ENCODE measurements at regions not wholly inside any gene's neighbourhood (a gene's known extent, or its start where the extent isn't known, plus 50 kb on each side); places are given as distances from the start of the nearest gene placed in this dataset.

- 24% methylated on average over 7 of the region's 10 CpGs for WGBS (ENCODE audit: low lambda C conversion rate)
- CTCF ChIA-PET: no interaction called here
- TF ChIP-seq MAX (IDR thresholded peaks at IDR 0.05; ENCODE audit: low read depth) (no peak), SIN3A (IDR thresholded peaks at IDR 0.05; ENCODE audit: borderline replicate concordance, low read depth, low read length) (no peak), FOXJ3 (CRISPR knock-in tag; IDR thresholded peaks at IDR 0.05) (no peak), GABPA (IDR thresholded peaks at IDR 0.05; ENCODE audit: low read depth) (no peak), JUND (IDR thresholded peaks at IDR 0.05) (no peak), NFIC (IDR thresholded peaks at IDR 0.05; ENCODE audit: borderline replicate concordance) (no peak), ZBTB33 (IDR thresholded peaks at IDR 0.05; ENCODE audit: borderline replicate concordance, low read depth) (no peak), POLR2AphosphoS5 (IDR thresholded peaks at IDR 0.05; ENCODE audit: low read depth, low read length) (no peak), TAF1 (IDR thresholded peaks at IDR 0.05; ENCODE audit: borderline replicate concordance, low read depth, low read length) (no peak), SMC3 (IDR thresholded peaks at IDR 0.05; ENCODE audit: low read depth, low read length) (no peak), MEF2A (IDR thresholded peaks at IDR 0.05; ENCODE audit: borderline replicate concordance, low read depth) (no peak), RFX5 (IDR thresholded peaks at IDR 0.05; ENCODE audit: low read length) (no peak), FOXM1 (IDR thresholded peaks at IDR 0.05; ENCODE audit: low read depth) (no peak), TEAD4 (IDR thresholded peaks at IDR 0.05; ENCODE audit: borderline replicate concordance, insufficient read depth) (no peak), EP300 (IDR thresholded peaks at IDR 0.05; ENCODE audit: borderline replicate concordance in 1 of 2, low read depth in 1 of 2, low read length in 1 of 2) (no peak)
- TF ChIP-seq, protein P1, sequence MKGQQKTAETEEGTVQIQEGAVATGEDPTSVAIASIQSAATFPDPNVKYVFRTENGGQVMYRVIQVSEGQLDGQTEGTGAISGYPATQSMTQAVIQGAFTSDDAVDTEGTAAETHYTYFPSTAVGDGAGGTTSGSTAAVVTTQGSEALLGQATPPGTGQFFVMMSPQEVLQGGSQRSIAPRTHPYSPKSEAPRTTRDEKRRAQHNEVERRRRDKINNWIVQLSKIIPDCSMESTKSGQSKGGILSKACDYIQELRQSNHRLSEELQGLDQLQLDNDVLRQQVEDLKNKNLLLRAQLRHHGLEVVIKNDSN (IDR thresholded peaks at IDR 0.05; ENCODE audit: borderline replicate concordance, low read depth): no peak
- Histone ChIP-seq H3K27me3 (ENCODE audit: insufficient read depth) (no peaks in the 10 kb centered on the region), H3K9ac (no peak overlapping the region), H3K4me2 (no peak overlapping the region), H3K27ac (ENCODE audit: low read depth in 2 of 2, low read length in 1 of 2) (no peak overlapping the region), H3K36me3 (replicated peaks in 1 of 2; ENCODE audit: control insufficient read depth in 1 of 2, insufficient read depth in 2 of 2, low read length in 1 of 2) (no peaks in the 10 kb centered on the region), H3K4me1 (ENCODE audit: control insufficient read depth in 1 of 2, insufficient read depth in 2 of 2, low read depth in 1 of 2, low read length in 1 of 2) (no peaks in the 10 kb centered on the region; a peak in 1 of 4 replicates), H2AFZ (ENCODE audit: low read depth) (no peak overlapping the region), H3K79me2 (ENCODE audit: insufficient read depth) (no peaks in the 10 kb centered on the region), H4K20me1 (ENCODE audit: insufficient read depth) (no peaks in the 10 kb centered on the region), H3K9me2 (no peaks in the 10 kb centered on the region), H3K4me3 (ENCODE audit: low read depth in 2 of 2, low read length in 1 of 2) (no peak overlapping the region), H3F3A (replicated peaks; ENCODE audit: insufficient read depth) (no peaks in the 10 kb centered on the region), H3K9me3 (no peaks in the 10 kb centered on the region)
- POLR2A ChIA-PET: no interaction called here
- no peak for DNase-seq
These were observed 439.0 kb downstream of the ZSWIM6 start for GRCh38 chr5:61771062-61771461.

GRCh38 chr5:61771808-61772207 is 439.8 kb downstream of the ZSWIM6 start:
- no peak overlapping the region for H3K9ac ChIP-seq
- no peaks in the 10 kb centered on the region for H3K79me2 ChIP-seq (ENCODE audit: insufficient read depth)
- CTCF ChIA-PET: no interaction called here
- H3K27me3 ChIP-seq (ENCODE audit: insufficient read depth): no peaks in the 10 kb centered on the region
- H3K4me1 ChIP-seq (ENCODE audit: control insufficient read depth in 1 of 2, insufficient read depth in 2 of 2, low read depth in 1 of 2, low read length in 1 of 2): no peaks in the 10 kb centered on the region; a peak in 1 of 4 replicates
- no peaks in the 10 kb centered on the region for H4K20me1 ChIP-seq (ENCODE audit: insufficient read depth)
- no peak for DNase-seq
- H3F3A ChIP-seq (replicated peaks; ENCODE audit: insufficient read depth): no peaks in the 10 kb centered on the region
- H3K9me3 ChIP-seq: no peaks in the 10 kb centered on the region
- H3K4me3 ChIP-seq (ENCODE audit: low read depth in 2 of 2, low read length in 1 of 2): no peak overlapping the region
- H3K36me3 ChIP-seq (replicated peaks in 1 of 2; ENCODE audit: control insufficient read depth in 1 of 2, insufficient read depth in 2 of 2, low read length in 1 of 2): no peaks in the 10 kb centered on the region
- no peaks in the 10 kb centered on the region for H3K9me2 ChIP-seq
- H2AFZ ChIP-seq (ENCODE audit: low read depth): no peak overlapping the region
- TF ChIP-seq RCOR1 (IDR thresholded peaks at IDR 0.05; ENCODE audit: low read length) (no peak), POLR2AphosphoS5 (IDR thresholded peaks at IDR 0.05; ENCODE audit: low read depth, low read length) (no peak)
- no peak overlapping the region for H3K27ac ChIP-seq (ENCODE audit: low read depth in 2 of 2, low read length in 1 of 2)
- no peak overlapping the region for H3K4me2 ChIP-seq
- POLR2A ChIA-PET: no interaction called here
